ENCODE measurements at regions not wholly inside any gene's neighbourhood (a gene's known extent, or its start where the extent isn't known, plus 50 kb on each side); places are given as distances from the start of the nearest gene placed in this dataset.

DNA sequence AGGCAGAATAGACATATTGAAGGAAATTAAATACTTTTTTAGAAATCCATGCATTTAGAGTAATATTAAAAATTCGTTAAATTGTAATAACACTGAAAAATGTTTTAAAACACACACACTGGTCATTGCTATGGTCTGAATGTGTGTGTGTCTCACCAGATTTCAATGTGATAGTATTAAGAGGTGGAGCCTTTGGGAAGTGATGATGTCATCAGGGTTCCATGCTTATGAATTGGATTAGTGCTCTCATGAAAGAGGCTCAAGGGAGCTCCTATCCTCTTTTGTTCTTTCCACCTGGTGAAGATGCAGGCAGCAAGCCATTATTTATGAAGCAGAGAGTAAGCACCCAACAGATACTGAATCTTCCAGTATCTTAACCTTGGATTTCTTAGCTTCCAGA is 441.8 kb downstream of the CDH2 start:
- H3K4me3 ChIP-seq, result no peak overlapping the region
- intact Hi-C loops (cut with DNase I; ENCODE audit: low total_unique reads), result no loop called here
- DNase-seq, result no peak
- H3K4me1 ChIP-seq, result no peaks in the 10 kb centered on the region
- no peak for TF ChIP-seq POLR2AphosphoS5 (IDR thresholded peaks at IDR 0.05)
- TF ChIP-seq EP300 (IDR thresholded peaks at IDR 0.05), result no peak
- TF ChIP-seq, protein P1, sequence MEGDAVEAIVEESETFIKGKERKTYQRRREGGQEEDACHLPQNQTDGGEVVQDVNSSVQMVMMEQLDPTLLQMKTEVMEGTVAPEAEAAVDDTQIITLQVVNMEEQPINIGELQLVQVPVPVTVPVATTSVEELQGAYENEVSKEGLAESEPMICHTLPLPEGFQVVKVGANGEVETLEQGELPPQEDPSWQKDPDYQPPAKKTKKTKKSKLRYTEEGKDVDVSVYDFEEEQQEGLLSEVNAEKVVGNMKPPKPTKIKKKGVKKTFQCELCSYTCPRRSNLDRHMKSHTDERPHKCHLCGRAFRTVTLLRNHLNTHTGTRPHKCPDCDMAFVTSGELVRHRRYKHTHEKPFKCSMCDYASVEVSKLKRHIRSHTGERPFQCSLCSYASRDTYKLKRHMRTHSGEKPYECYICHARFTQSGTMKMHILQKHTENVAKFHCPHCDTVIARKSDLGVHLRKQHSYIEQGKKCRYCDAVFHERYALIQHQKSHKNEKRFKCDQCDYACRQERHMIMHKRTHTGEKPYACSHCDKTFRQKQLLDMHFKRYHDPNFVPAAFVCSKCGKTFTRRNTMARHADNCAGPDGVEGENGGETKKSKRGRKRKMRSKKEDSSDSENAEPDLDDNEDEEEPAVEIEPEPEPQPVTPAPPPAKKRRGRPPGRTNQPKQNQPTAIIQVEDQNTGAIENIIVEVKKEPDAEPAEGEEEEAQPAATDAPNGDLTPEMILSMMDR (IDR thresholded peaks at IDR 0.05), result no peak
- TF ChIP-seq POLR2A (IDR thresholded peaks at IDR 0.05), result no peak
- 78 to 93% (median 87%) methylated on average over 1 of the region's 1 CpG for WGBS, 5 donors
- peaks cover 0 to under 1% (median 0%) of the 10 kb centered on the region in 4 donors for H3K9me3 ChIP-seq
- no peak overlapping the region for H3K27ac ChIP-seq
- no peaks in the 10 kb centered on the region for H3K27me3 ChIP-seq
- no peaks in the 10 kb centered on the region for H3K36me3 ChIP-seq

DNA sequence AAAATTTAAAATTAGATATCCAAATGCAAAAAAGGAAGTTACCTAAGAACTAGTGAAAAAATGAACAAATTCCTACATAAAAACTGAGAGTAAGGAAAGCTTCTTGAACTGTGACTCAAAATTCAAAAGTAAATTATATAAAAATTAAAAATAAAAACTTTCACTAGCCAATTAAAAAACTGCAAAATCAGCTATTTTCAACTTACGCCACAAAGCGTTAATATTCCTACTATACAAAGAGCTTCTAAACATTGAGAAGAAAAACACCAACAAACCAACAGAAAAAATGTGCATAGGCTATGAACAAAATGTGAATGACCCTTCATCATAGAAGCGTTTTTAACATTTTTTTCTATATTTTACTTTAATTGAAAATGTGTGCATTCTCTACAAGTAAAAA is 445.7 kb downstream of the CDH2 start:
- H3K27ac ChIP-seq, result no peak overlapping the region
- H3K4me3 ChIP-seq, result no peak overlapping the region
- TF ChIP-seq POLR2A (IDR thresholded peaks at IDR 0.05) (no peak), POLR2AphosphoS5 (IDR thresholded peaks at IDR 0.05) (no peak), EP300 (IDR thresholded peaks at IDR 0.05) (no peak)
- TF ChIP-seq, protein P1 (IDR thresholded peaks at IDR 0.05), result no peak
- H3K36me3 ChIP-seq, result no peaks in the 10 kb centered on the region
- H3K9me3 ChIP-seq, result peaks cover 0 to 24% (median 19%) of the 10 kb centered on the region in 4 donors
- no peaks in the 10 kb centered on the region for H3K27me3 ChIP-seq
- DNase-seq, result no peak
- no peaks in the 10 kb centered on the region for H3K4me1 ChIP-seq
- intact Hi-C loops (cut with DNase I; ENCODE audit: low total_unique reads), result no loop called here
- 94 to 98% (median 96%) methylated on average over 3 of the region's 3 CpGs for WGBS, 5 donors

DNA sequence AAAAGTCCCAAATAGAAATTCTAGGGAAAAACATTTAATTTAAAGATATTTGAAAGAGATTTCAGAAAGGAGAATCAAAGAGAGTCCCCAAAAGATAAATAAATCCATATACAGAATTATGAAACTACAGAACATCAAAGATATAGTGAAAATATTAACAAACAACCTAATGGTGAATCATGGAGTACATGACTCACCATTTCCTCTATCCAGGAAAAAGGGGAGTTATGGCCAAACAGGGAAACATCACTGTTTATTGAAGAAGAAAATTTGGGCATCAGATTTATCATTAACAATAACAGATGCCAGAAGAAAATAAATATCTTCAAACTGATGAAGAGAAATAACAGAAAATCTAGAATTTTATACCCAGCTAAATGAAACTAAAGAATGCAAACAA is 448.3 kb downstream of the CDH2 start:
- H3K9me3 ChIP-seq, result peaks cover 0 to 24% (median 19%) of the 10 kb centered on the region in 4 donors

DNA sequence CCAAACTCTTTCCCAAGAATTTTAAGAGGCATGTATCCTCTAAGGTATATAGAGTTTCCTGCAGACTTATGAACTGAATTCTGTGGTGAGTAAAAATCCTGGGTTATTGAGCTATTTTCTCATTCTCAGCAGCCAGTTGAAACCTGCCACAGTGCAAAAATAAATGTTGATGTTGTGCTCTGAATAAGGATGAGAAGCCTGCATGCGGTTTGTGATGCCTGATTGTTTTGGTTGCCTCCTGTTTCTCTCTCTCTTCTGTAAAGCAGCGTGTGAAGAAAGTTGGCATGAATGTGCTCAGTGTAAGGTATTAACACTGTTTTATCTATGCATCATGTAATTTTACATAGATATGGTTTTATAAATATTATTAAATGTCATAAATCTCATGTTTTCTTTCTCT is 452.6 kb downstream of the CDH2 start:
- no peak for DNase-seq

More for the DNA sequence above, 448.3 kb downstream of the CDH2 start:
- intact Hi-C loops (cut with DNase I; ENCODE audit: low total_unique reads), result no loop called here
- no peak overlapping the region for H3K4me3 ChIP-seq
- no peak for DNase-seq
- H3K4me1 ChIP-seq, result no peaks in the 10 kb centered on the region
- no peaks in the 10 kb centered on the region for H3K36me3 ChIP-seq
- H3K27me3 ChIP-seq, result no peaks in the 10 kb centered on the region
- no peak overlapping the region for H3K27ac ChIP-seq
- TF ChIP-seq, protein P1 (IDR thresholded peaks at IDR 0.05), result no peak
- TF ChIP-seq POLR2A (IDR thresholded peaks at IDR 0.05) (no peak), EP300 (IDR thresholded peaks at IDR 0.05) (no peak), POLR2AphosphoS5 (IDR thresholded peaks at IDR 0.05) (no peak)

More for the DNA sequence above, 452.6 kb downstream of the CDH2 start:
- Histone ChIP-seq H3K27me3 (no peaks in the 10 kb centered on the region), H3K36me3 (no peaks in the 10 kb centered on the region), H3K4me3 (no peak overlapping the region), H3K9me3 (peaks cover 0 to 17% (median 15%) of the 10 kb centered on the region in 4 donors), H3K4me1 (no peaks in the 10 kb centered on the region), H3K27ac (no peak overlapping the region)
- 66 to 74% (median 69%) methylated on average over 2 of the region's 2 CpGs for WGBS, 5 donors
- TF ChIP-seq, protein P1 (IDR thresholded peaks at IDR 0.05), result no peak
- TF ChIP-seq POLR2AphosphoS5 (IDR thresholded peaks at IDR 0.05), result no peak
- TF ChIP-seq EP300 (IDR thresholded peaks at IDR 0.05), result no peak
- TF ChIP-seq POLR2A (IDR thresholded peaks at IDR 0.05), result no peak
- intact Hi-C loops (cut with DNase I; ENCODE audit: low total_unique reads), result no loop called here
